ENCODE measurements at regions not wholly inside any gene's neighbourhood (a gene's known extent, or its start where the extent isn't known, plus 50 kb on each side); places are given as distances from the start of the nearest gene placed in this dataset.

- intact Hi-C loops (cut with micrococcal nuclease) (no loop called here), dilution Hi-C loops (cut with MboI; ENCODE audit: extremely low pct_ligation_motif_present, low sequenced_read_pairs) (no loop called here)
- Histone ChIP-seq H3K9ac (replicated peaks; ENCODE audit: extremely low read depth, insufficient read depth, low read length) (no peak overlapping the region), H3K9me3 (replicated peaks; ENCODE audit: control insufficient read depth, insufficient read depth, low read length) (peaks cover 2% of the 10 kb centered on the region), H3K27ac (ENCODE audit: insufficient read depth, low read depth, low read length) (no peak overlapping the region), H3K4me2 (ENCODE audit: insufficient read depth, low read length) (no peak overlapping the region), H3K9me1 (replicated peaks; ENCODE audit: control insufficient read depth, extremely low read depth, insufficient read depth, low read length) (no peaks in the 10 kb centered on the region), H3K4me3 (replicated peaks in 1 of 3; ENCODE audit: insufficient read depth in 1 of 3, low read depth in 1 of 3, low read length in 3 of 3) (no peak overlapping the region), H3K27me3 (ENCODE audit: control insufficient read depth in 2 of 2, insufficient read depth in 2 of 2, low read length in 2 of 2) (no peaks in the 10 kb centered on the region), H3K79me2 (ENCODE audit: control insufficient read depth, insufficient read depth, low read length) (no peaks in the 10 kb centered on the region), H3K4me1 (ENCODE audit: control insufficient read depth, extremely low read depth, insufficient read depth, low read length) (no peaks in the 10 kb centered on the region), H3K36me3 (ENCODE audit: control insufficient read depth in 2 of 2, extremely low read depth in 1 of 2, insufficient read depth in 2 of 2, low read length in 2 of 2) (no peaks in the 10 kb centered on the region), H4K20me1 (replicated peaks; ENCODE audit: control insufficient read depth, extremely low read depth, insufficient read depth, low read length) (no peaks in the 10 kb centered on the region), H2AFZ (ENCODE audit: low read depth, low read length) (no peak overlapping the region)
- BruUV-seq (replicated peaks), result no TSS peak
- ChIA-PET POLR2A (no interaction called here), CTCF (no interaction called here)
- FAIRE-seq, result no peak
- DNase-seq (ENCODE audit: low read depth, low spot score), result no peak
- TF ChIP-seq GATA2 (IDR thresholded peaks at IDR 0.05; ENCODE audit: insufficient read depth, insufficient read length, low read depth, low read length) (no peak), POLR2A (IDR thresholded peaks at IDR 0.05; ENCODE audit: low read depth, low read length) (no peak), MAX (IDR thresholded peaks at IDR 0.05; ENCODE audit: insufficient read depth, insufficient read length) (no peak), FOS (IDR thresholded peaks at IDR 0.05; ENCODE audit: borderline replicate concordance, insufficient read depth, low read length) (no peak), POLR2AphosphoS5 (IDR thresholded peaks at IDR 0.05; ENCODE audit: insufficient read depth, low read depth, low read length) (no peak), JUN (IDR thresholded peaks at IDR 0.05; ENCODE audit: borderline replicate concordance, insufficient read depth, insufficient read length, low read depth) (no peak), CTCF (IDR thresholded peaks at IDR 0.05; ENCODE audit: extremely low read depth in 1 of 2, insufficient read depth in 1 of 2, low read depth in 1 of 2, low read length in 2 of 2) (no peak), MYC (IDR thresholded peaks at IDR 0.05; ENCODE audit: low read depth, low read length) (no peak), EZH2 (IDR thresholded peaks at IDR 0.05; ENCODE audit: borderline replicate concordance, low read depth, low read length, severe bottlenecking) (no peak)
Observed at GRCh38 chr10:106254071-106254470, 910.4 kb downstream of the SORCS1 start.

Data from endothelial cell of umbilical vein (primary cell).